IMR-90 (cell line): ENCODE measurements at regions not wholly inside any gene's neighbourhood (a gene's known extent, or its start where the extent isn't known, plus 50 kb on each side); places are given as distances from the start of the nearest gene placed in this dataset.

Experiments used
- CTCF ChIP-seq: conservative IDR thresholded peaks from 2 replicates; pipeline ENCODE4 v1.5.1; 2012; ENCODE audit warnings: mild to moderate bottlenecking, low read depth, low read length, improper control_type of control experiment
- ELK1 ChIP-seq: fragments of 150-350 bp; IDR thresholded peaks from 2 replicates; pipeline ENCODE4 v1.6.1; 2016; ENCODE audit warnings: low read depth, mild to moderate bottlenecking, low read length, moderate library complexity, borderline replicate concordance
- FOS ChIP-seq: fragments of 150-350 bp; IDR thresholded peaks from 2 replicates; pipeline ENCODE4 v1.6.1; 2016; ENCODE audit warnings: low read depth, low read length
- MXI1 ChIP-seq: IDR thresholded peaks from 2 replicates; pipeline ENCODE4 v1.6.1; 2012; ENCODE audit warnings: low read depth, mild to moderate bottlenecking, low read length, moderate library complexity, borderline replicate concordance
- POLR2A ChIP-seq: IDR thresholded peaks from 2 replicates; pipeline ENCODE4 v1.6.1; 2012; ENCODE audit warnings: mild to moderate bottlenecking, low read depth, low read length
- RCOR1 ChIP-seq: IDR thresholded peaks from 2 replicates; pipeline ENCODE4 v1.6.1; 2012; ENCODE audit warnings: mild to moderate bottlenecking, low read length, improper control_type of control experiment; ENCODE audit not compliant: insufficient replicate concordance
- RFX5 ChIP-seq: IDR thresholded peaks from 2 replicates; pipeline ENCODE4 v1.8.0; 2012; ENCODE audit warnings: low read depth, mild to moderate bottlenecking, low read length, moderate library complexity
- SMC3 ChIP-seq: fragments of 150-350 bp; IDR thresholded peaks from 2 replicates; pipeline ENCODE4 v1.6.1; 2016; ENCODE audit warnings: low read depth, mild to moderate bottlenecking, antibody characterized with exemption, low read length, moderate library complexity
- USF2 ChIP-seq: fragments of 150-350 bp; IDR thresholded peaks from 2 replicates; pipeline ENCODE4 v1.6.1; 2017; ENCODE audit warnings: mild to moderate bottlenecking, antibody characterized with exemption, low read length, low read depth

DNA sequence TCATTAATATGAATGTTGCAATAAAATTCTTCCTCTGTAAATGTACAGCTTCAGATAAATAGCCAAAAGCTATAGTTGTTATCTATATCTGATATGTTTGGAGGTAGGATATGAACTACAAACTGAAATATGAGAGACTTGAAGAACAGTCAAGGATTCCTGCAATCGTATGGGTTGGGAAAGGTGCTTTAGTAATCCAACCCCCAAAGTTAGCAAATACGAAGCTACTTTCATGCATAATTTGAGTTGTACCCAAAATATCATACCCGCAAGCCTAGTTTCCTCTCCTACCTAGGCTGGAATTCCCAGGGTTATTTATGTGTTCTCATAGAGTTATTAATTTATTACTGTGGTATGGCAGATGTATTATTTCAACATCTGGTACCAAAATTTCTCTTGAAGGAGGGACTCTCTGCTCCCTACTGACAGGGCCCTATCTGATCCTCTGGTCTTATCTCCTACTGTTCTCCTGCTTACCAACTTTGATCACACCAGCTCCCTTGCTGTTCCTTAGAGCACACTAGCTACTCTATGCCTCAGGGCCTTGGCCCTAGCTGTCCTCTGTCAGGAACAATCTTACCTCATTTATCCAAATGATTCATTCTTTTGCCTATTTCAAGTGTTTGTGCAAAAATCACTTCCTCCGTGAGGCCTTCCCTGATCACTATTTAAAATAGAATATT, 140.4 kb upstream of the CCDC54 start:
- TF ChIP-seq CTCF (no peak), POLR2A (no peak), MXI1 (no peak), RFX5 (no peak), SMC3 (no peak), FOS (no peak), RCOR1 (no peak), USF2 (no peak), ELK1 (no peak)
